Activated CD4-positive, alpha-beta T cell treated with anti-CD3 and anti-CD28 coated beads, Interleukin-2, amount 10 ng/mL, durations not matched to agents 24 days and 14 days (primary cell): ENCODE measurements at regions not wholly inside any gene's neighbourhood (a gene's known extent, or its start where the extent isn't known, plus 50 kb on each side); places are given as distances from the start of the nearest gene placed in this dataset.

Experiments
- DNase-seq: peaks from one replicate; pipeline ENCODE4 v3.0.0; 2022
- H3K27ac Mint-ChIP-seq: one replicate; pipeline ENCODE4 v1.8.0; 2022; ENCODE audit warnings: mild to moderate bottlenecking, mixed read lengths
- H3K27me3 Mint-ChIP-seq: one replicate; pipeline ENCODE4 v1.8.0; 2022; ENCODE audit warnings: mixed read lengths
- H3K36me3 Mint-ChIP-seq: one replicate; pipeline ENCODE4 v1.8.0; 2022; ENCODE audit warnings: low read depth, mild to moderate bottlenecking, mixed read lengths
- H3K4me1 Mint-ChIP-seq: one replicate; pipeline ENCODE4 v1.8.0; 2021; ENCODE audit warnings: mixed read lengths
- H3K4me3 Mint-ChIP-seq: one replicate; pipeline ENCODE4 v1.8.0; 2022; ENCODE audit warnings: mild to moderate bottlenecking, moderate library complexity, mixed read lengths
- H3K9me3 Mint-ChIP-seq: one replicate; pipeline ENCODE4 v1.8.0; 2021; ENCODE audit warnings: mixed read lengths
- intact Hi-C: fragments of 100-400 bp; cut with micrococcal nuclease; formaldehyde crosslinking; loops from one replicate; pipeline ENCODE4 v1.15.1; 2023

- no peak overlapping the region for H3K4me3 Mint-ChIP-seq
- no peaks in the 10 kb centered on the region for H3K4me1 Mint-ChIP-seq
- H3K27ac Mint-ChIP-seq, result no peak overlapping the region
- no peaks in the 10 kb centered on the region for H3K36me3 Mint-ChIP-seq
- no peak for DNase-seq
- H3K27me3 Mint-ChIP-seq, result no peaks in the 10 kb centered on the region
- intact Hi-C loops, result no loop called here
- no peaks in the 10 kb centered on the region for H3K9me3 Mint-ChIP-seq
Measured at GRCh38 chr10:28913436-28914237, 236.3 kb downstream of the BAMBI start.

- no peak for DNase-seq
- intact Hi-C loops, result no loop called here
- no peaks in the 10 kb centered on the region for H3K36me3 Mint-ChIP-seq
Measured at GRCh38 chr10:28914701-28915100, 237.4 kb downstream of the BAMBI start.

GRCh38 chr10:28915989-28916588 is 238.8 kb downstream of the BAMBI start:
- Mint-ChIP-seq H3K4me3 (no peak overlapping the region), H3K4me1 (no peaks in the 10 kb centered on the region), H3K36me3 (no peaks in the 10 kb centered on the region), H3K9me3 (no peaks in the 10 kb centered on the region), H3K27me3 (no peaks in the 10 kb centered on the region), H3K27ac (no peak overlapping the region)
- intact Hi-C loops, result no loop called here
- DNase-seq, result no peak

More at GRCh38 chr10:28914701-28915100, 237.4 kb downstream of the BAMBI start:
- Mint-ChIP-seq H3K27ac (no peak overlapping the region), H3K4me1 (no peaks in the 10 kb centered on the region), H3K4me3 (no peak overlapping the region), H3K9me3 (no peaks in the 10 kb centered on the region), H3K27me3 (no peaks in the 10 kb centered on the region)

- H3K27ac Mint-ChIP-seq, result no peak overlapping the region
- intact Hi-C loops, result no loop called here
- DNase-seq, result no peak
- H3K4me3 Mint-ChIP-seq, result no peak overlapping the region
- no peaks in the 10 kb centered on the region for H3K9me3 Mint-ChIP-seq
- no peaks in the 10 kb centered on the region for H3K4me1 Mint-ChIP-seq
- H3K36me3 Mint-ChIP-seq, result no peaks in the 10 kb centered on the region
- peaks cover 2% of the 10 kb centered on the region for H3K27me3 Mint-ChIP-seq
Measured at GRCh38 chr10:28920091-28920490, 242.8 kb downstream of the BAMBI start.

GRCh38 chr10:28922127-28922526 is 244.8 kb downstream of the BAMBI start:
- no peaks in the 10 kb centered on the region for H3K36me3 Mint-ChIP-seq
- H3K27me3 Mint-ChIP-seq, result peaks cover 2% of the 10 kb centered on the region

GRCh38 chr10:28922861-28923260 is 245.5 kb downstream of the BAMBI start:
- Mint-ChIP-seq H3K4me3 (no peak overlapping the region), H3K27ac (no peak overlapping the region), H3K36me3 (no peaks in the 10 kb centered on the region), H3K9me3 (no peaks in the 10 kb centered on the region), H3K27me3 (peaks cover 2% of the 10 kb centered on the region), H3K4me1 (no peaks in the 10 kb centered on the region)
- DNase-seq, result no peak
- intact Hi-C loops, result no loop called here

More at GRCh38 chr10:28922127-28922526, 244.8 kb downstream of the BAMBI start:
- no peaks in the 10 kb centered on the region for H3K4me1 Mint-ChIP-seq
- no peak for DNase-seq
- no peak overlapping the region for H3K27ac Mint-ChIP-seq
- no peak overlapping the region for H3K4me3 Mint-ChIP-seq
- H3K9me3 Mint-ChIP-seq, result no peaks in the 10 kb centered on the region
- intact Hi-C loops, result no loop called here

GRCh38 chr10:28924717-28925116 is 247.4 kb downstream of the BAMBI start:
- intact Hi-C loops, result no loop called here
- Mint-ChIP-seq H3K27ac (no peak overlapping the region), H3K4me1 (no peaks in the 10 kb centered on the region), H3K27me3 (peaks cover 2% of the 10 kb centered on the region), H3K36me3 (no peaks in the 10 kb centered on the region), H3K9me3 (no peaks in the 10 kb centered on the region), H3K4me3 (no peak overlapping the region)
- no peak for DNase-seq

- Mint-ChIP-seq H3K4me1 (no peaks in the 10 kb centered on the region), H3K9me3 (no peaks in the 10 kb centered on the region), H3K27ac (no peak overlapping the region), H3K4me3 (no peak overlapping the region), H3K36me3 (no peaks in the 10 kb centered on the region), H3K27me3 (peaks cover 2% of the 10 kb centered on the region)
- intact Hi-C loops, result no loop called here
- DNase-seq, result no peak
Measured at GRCh38 chr10:28925121-28925663, 247.9 kb downstream of the BAMBI start.

- intact Hi-C loops, result no loop called here
- no peak for DNase-seq
- Mint-ChIP-seq H3K9me3 (no peaks in the 10 kb centered on the region), H3K27ac (no peak overlapping the region), H3K4me1 (no peaks in the 10 kb centered on the region), H3K27me3 (peaks cover 2% of the 10 kb centered on the region), H3K4me3 (no peak overlapping the region), H3K36me3 (no peaks in the 10 kb centered on the region)
Measured at GRCh38 chr10:28926932-28927331, 249.6 kb downstream of the BAMBI start.

GRCh38 chr10:28928484-28928883 is 251.2 kb downstream of the BAMBI start:
- intact Hi-C loops, result no loop called here
- Mint-ChIP-seq H3K27ac (no peak overlapping the region), H3K36me3 (no peaks in the 10 kb centered on the region), H3K9me3 (no peaks in the 10 kb centered on the region), H3K27me3 (peaks cover 2% of the 10 kb centered on the region), H3K4me1 (no peaks in the 10 kb centered on the region), H3K4me3 (no peak overlapping the region)
- DNase-seq, result no peak

- Mint-ChIP-seq H3K27ac (no peak overlapping the region), H3K4me3 (no peak overlapping the region), H3K36me3 (no peaks in the 10 kb centered on the region), H3K27me3 (peaks cover under 1% of the 10 kb centered on the region), H3K9me3 (no peaks in the 10 kb centered on the region), H3K4me1 (no peaks in the 10 kb centered on the region)
- intact Hi-C loops, result no loop called here
- DNase-seq, result no peak
Measured at GRCh38 chr10:28929942-28930341, 252.6 kb downstream of the BAMBI start.

- H3K4me1 Mint-ChIP-seq, result no peaks in the 10 kb centered on the region
- intact Hi-C loops, result no loop called here
- no peaks in the 10 kb centered on the region for H3K36me3 Mint-ChIP-seq
- no peak for DNase-seq
- no peak overlapping the region for H3K4me3 Mint-ChIP-seq
- no peak overlapping the region for H3K27ac Mint-ChIP-seq
- H3K9me3 Mint-ChIP-seq, result no peaks in the 10 kb centered on the region
- no peaks in the 10 kb centered on the region for H3K27me3 Mint-ChIP-seq
Measured at GRCh38 chr10:28930514-28931495, 253.5 kb downstream of the BAMBI start.

GRCh38 chr10:28935061-28935460 is 257.7 kb downstream of the BAMBI start:
- intact Hi-C loops, result no loop called here
- Mint-ChIP-seq H3K27me3 (no peaks in the 10 kb centered on the region), H3K9me3 (no peaks in the 10 kb centered on the region), H3K36me3 (no peaks in the 10 kb centered on the region), H3K4me3 (no peak overlapping the region), H3K4me1 (no peaks in the 10 kb centered on the region), H3K27ac (no peak overlapping the region)
- no peak for DNase-seq
